ENCODE measurements at regions not wholly inside any gene's neighbourhood (a gene's known extent, or its start where the extent isn't known, plus 50 kb on each side); places are given as distances from the start of the nearest gene placed in this dataset.

DNA sequence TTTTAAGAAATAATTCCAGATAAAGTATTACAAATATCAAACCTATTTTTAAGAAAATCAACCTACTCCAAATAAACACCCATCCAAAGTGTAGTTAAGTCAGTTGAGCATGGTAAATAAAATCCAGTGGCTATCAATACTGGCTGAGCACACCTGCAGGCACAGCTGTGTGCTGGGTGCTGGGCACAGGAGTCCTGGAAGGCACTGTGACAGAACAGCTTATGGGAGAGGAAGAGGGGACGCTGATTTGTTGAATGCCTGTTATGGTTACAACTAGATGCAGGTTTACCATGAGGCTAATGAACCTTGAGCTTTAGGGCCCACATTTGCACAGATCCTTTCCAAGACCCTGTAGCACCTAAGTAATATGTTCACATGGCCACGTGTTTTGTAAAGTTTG, 202.7 kb downstream of the MTX2 start:
- DNase-seq = no peak

GRCh38 chr2:176473177-176473576, 203.9 kb downstream of the MTX2 start:
- peak; percentile 92 for DNase-seq

DNA sequence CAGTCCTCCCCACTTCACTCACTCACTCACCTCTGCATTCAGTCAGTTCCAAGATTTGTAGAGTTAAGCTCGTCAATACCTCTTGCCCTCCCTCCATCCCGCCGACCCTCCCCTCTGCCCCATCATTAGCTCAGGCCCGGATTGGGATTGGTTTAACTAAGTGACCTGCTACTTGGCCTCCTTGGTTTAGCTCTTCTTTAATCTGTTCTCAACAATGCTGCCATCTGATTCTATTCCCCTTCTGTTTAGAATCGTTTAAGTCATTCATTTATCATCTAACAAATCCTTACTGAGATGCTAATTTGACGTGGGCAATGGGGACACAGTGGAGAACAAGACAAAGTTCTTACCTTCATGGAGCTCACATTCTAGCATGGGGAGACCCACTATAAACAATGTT, 204.6 kb downstream of the MTX2 start:
- DNase-seq = no peak

DNA sequence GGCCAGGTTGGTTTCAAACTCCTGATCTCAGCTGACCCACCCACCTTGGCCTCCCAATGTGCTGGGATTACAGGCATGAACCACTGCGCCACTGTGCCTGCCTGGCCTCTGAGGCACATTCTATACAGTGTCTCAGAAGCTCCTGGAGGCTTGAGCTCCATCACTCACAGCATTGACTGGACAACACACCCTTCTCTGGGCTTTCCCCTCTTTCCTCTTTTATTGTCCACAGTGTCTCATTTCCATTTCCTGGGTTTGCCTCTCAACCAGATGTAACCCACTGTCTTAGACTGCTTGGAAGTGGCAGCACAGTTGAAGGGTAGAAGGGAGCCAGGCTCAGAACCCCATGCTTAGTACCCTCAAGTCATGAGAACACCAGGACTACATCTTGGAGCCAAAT, 208.1 kb downstream of the MTX2 start:
- no peak for DNase-seq

DNA sequence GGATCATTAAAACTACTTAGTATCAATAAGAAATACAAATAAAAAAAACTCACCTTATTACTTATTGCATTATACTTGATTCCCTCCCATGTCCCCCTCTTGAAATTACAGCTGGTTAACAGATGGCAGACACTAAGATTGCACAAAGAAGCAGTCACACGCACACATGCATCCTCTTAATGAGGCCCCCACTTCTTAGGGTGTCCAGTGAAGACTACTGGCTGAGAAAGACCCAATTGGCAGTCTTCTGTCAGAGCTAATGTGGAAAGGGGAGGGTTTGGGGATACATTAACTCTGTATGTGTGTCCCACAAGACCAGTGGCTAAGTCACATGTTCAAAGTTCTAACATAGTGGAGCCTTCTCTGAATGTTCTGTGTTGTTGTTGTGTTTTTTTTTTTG, 210.7 kb downstream of the MTX2 start:
- DNase-seq = no peak

DNA sequence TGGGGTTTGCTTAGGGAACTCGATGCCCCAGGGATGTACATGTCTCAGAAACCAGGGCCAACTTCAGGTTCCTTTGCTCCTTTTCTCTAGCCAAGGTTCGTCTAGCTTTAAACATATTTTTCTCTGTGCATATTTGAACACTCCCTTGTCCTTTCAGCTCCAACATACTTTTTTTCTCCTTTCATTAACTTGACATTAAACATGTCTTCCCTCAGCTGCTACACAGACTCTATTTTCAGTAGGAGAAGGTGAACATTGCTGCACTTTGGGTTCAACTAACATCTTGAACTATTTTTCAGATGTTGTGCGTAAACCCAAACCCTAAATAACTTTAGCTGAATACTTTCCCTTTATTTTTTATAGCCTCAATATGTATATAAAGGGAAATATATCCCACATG, 212.9 kb downstream of the MTX2 start:
- no peak for DNase-seq

- DNase-seq = no peak
Observed at GRCh38 chr2:176483476-176483875, 214.2 kb downstream of the MTX2 start.

DNA sequence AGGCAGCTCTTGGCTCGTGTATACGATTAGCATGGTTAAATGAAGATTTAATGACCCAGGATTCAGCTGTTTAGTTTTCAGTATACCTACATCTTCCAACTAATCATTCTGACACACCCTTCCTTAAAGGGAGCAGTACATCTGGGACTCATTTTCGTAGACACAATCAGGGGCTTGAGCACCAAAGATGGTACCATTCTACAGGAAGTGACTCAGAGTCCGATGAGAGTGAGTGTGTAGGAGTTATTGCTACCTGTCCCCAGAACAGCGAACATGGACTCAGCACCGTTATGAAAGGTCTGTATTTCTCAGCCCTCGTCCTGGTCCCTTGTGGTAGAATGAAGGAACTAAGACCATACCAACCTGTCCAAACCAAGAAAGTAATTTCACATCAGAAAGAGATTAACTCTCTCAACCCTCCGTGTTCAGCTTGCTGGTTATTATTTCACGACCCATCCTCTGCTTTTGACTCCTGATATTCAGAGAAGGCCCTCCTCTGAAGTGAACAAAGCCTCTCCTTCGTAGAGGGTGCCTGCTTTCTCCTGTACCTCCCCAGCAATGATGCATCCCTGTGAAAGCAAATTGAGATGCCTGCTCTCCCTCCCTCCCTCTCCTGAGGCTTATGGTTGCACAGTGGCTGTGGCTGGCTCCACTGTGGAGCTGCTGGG, 214.8 kb downstream of the MTX2 start:
- no peak for DNase-seq

DNA sequence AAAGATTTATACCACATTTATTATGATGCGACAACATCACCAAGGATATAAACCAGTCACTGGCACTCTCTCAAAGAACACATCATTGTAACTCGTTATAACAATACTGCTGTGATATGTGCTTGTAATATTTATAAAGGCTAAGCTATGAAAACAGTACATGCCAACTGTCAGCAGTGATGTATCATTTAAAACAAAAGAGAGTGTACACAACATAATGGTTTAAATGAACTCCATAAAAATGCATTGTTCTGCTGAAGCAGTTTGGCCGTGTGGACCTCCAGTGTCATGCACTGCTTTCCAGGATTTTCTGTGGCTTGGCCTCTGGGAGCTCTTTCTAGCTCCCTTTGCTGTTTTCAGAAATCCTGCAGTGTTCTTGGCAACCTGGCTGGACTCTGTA, 215.6 kb downstream of the MTX2 start:
- DNase-seq = no peak

- no peak for DNase-seq
Observed at GRCh38 chr2:176488431-176488830, 219.2 kb downstream of the MTX2 start.

GRCh38 chr2:176490061-176490861, 221.0 kb downstream of the MTX2 start:
- DNase-seq = no peak

- no peak for DNase-seq
Observed at GRCh38 chr2:176491172-176491904, 222.1 kb downstream of the MTX2 start.

GRCh38 chr2:176492583-176492982, 223.3 kb downstream of the MTX2 start:
- no peak for DNase-seq

GRCh38 chr2:176493226-176493825, 224.1 kb downstream of the MTX2 start:
- DNase-seq = no peak

- no peak for DNase-seq
Observed at GRCh38 chr2:176493909-176494308, 224.7 kb downstream of the MTX2 start.

GRCh38 chr2:176494949-176495353, 225.7 kb downstream of the MTX2 start:
- DNase-seq = peak; percentile 11

DNA sequence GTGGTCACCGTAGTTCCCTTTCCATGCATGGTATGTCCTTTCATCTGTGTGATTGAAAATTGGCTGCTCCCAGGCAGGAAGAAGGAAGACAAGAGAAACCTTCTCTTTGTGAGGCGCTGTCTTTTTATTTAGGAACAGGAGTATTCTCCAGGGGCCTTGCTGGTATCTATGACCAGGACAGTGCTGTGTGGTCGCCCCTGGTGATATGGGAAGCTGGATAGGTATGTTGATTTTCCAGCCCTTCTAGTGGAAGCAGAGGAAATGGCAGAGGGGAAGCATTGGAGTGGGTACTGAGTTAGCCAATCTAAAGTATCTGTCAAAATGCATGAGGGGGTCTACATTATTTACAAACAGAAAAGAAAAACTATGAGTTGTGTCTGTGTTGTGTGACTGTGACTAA, 226.6 kb downstream of the MTX2 start:
- DNase-seq = no peak

- no peak for DNase-seq
Observed at GRCh38 chr2:176496761-176497160, 227.5 kb downstream of the MTX2 start.

DNA sequence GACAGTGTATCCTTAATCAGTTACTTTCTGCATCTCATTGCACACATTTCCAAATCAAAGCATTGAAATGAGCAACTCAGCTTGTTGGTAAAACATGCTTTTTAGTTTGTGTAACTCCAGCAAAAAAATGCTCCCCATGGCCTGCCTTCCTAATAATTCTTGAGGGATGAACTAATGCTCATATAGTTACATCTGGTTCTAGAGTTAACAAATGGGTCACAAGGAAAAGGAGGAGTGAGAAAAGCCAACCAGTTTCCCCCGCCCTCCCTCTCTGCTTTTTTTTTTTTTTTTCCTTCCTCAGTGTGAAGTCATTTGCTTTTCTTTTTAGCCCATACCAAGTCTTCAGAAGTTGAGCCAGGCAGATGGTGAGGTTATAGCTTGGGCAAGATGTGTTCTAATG, 231.7 kb downstream of the MTX2 start:
- no peak for DNase-seq

- DNase-seq = peak; percentile 70
Observed at GRCh38 chr2:176501617-176502016, 232.4 kb downstream of the MTX2 start.

DNA sequence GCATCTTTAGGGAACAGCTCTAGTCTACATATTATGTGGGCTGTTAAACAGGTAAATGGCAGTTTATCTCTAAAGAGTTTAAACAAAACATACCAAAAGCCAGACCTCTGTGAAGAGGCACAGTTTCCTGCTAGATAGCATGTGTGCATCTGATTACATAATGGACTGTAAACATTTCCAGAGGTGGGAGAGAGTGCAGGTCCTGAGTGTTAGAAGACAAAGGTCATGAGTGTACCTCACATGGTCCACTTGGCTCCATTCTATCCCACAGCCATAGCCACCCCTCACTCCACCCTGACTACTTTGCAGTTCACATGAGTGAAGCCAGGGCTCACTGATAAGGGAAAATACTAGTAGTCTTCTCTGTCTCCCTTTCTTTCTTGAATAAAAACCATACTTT, 233.4 kb downstream of the MTX2 start:
- no peak for DNase-seq

DNA sequence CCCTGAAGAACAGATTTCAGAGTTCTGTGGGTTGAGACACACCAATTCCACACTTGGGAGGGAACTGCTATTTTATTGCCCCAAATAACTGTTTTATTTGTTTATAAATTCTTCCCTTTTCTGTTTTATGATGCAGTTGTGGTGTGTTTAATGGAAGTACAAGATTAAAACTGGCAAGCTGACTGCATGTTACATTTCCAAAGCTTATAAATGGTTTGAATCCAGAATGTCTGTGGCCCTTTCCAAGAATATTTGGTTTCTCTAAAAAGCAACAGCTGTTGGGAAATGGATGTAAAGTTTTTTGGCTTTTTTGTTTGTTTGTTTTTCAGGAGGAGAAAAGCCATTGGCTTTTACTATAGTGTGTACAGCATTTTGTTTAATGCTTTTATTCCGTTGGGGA, 234.5 kb downstream of the MTX2 start:
- DNase-seq = no peak

- DNase-seq = no peak
Observed at GRCh38 chr2:176504440-176504839, 235.2 kb downstream of the MTX2 start.

- DNase-seq = no peak
Observed at GRCh38 chr2:176507786-176508185, 238.5 kb downstream of the MTX2 start.
